ENCODE measurements at regions not wholly inside any gene's neighbourhood (a gene's known extent, or its start where the extent isn't known, plus 50 kb on each side); places are given as distances from the start of the nearest gene placed in this dataset.

DNA sequence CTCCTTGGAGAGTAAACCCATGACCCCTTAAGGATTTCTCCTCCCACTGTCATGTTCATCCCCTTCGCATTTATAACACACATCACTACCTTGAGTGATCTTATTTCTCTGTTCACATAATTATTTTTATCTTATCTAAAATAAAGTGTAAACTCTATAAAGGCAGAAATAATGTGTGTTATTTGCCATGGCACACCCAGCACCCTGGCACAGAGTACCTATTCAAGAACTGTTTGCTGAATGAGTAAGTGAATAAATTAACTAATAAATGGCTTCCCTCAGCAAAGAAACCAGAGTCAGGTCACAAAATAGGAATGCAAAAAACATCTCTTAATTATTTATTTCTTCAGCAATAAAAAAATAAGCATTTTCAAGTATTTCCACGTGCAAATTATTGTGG lies 330.3 kb upstream of the GHITM start:
- no peak for DNase-seq

DNA sequence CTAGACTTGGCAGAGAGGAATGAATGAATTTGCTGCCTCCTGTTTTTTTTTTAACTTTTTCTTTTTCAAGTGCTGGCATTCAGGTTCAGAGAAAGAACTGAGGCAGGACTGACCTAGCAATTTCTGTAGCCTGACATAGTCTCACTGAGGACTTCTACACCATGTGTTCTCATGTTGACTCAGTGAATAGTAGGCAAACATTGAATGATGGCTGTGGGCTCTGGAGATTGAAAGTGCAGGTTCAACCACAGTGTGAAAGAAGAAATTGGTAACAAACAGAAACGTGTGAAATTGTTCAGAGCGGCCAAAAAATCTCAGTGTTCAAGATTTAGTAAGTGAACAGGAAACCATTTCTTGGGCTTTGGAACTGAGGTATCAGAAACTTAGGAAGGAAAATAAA lies 322.4 kb upstream of the GHITM start:
- DNase-seq = no peak

- no peak for DNase-seq
Measured at GRCh38 chr10:83817797-83818196, 321.5 kb upstream of the GHITM start.

DNA sequence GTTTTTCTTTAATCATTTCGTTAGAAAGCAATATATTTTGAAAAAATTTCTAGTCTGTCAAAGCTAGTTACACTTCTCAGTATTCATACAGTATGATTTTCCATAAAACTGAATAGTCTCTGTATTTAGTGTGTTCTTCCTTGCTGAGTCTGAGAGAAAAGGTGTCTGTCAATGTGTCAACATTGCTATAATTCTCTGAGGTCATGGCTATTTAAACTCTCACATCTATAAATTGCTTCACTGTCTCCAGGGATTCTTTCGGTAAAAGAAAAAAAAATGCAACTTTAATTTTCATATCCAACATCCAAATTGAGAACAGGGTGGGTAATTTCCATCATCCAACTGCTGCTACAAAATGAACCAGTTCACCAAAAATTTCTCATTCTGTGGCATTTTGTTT lies 319.7 kb upstream of the GHITM start:
- DNase-seq = no peak

GRCh38 chr10:83820033-83820432 lies 319.3 kb upstream of the GHITM start:
- DNase-seq = no peak

GRCh38 chr10:83824099-83824498 lies 315.2 kb upstream of the GHITM start:
- DNase-seq = no peak

- no peak for DNase-seq
Measured at GRCh38 chr10:83834096-83834495, 305.2 kb upstream of the GHITM start.

GRCh38 chr10:83835945-83836745 lies 303.2 kb upstream of the GHITM start:
- no peak for DNase-seq

- DNase-seq = no peak
Measured at GRCh38 chr10:83848677-83849076, 290.6 kb upstream of the GHITM start.

- no peak for DNase-seq
Measured at GRCh38 chr10:83849150-83849549, 290.2 kb upstream of the GHITM start.

DNA sequence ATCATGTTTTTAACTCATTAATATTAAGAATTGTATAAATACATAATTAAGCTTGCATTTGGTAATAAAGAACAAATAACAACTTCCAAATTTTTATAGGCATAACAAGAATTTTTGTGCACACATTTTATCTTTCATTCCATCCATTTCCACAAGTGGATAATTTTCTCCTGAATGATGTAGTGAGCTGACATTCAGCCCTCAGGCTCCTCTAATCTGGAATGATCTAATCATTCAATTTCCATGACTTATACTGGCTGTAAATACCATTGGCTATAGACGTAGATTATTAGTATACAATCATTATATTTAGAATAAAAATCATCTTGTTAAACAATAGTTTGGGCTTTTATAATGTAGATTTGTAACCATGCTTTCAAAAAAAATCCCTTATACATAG lies 287.2 kb upstream of the GHITM start:
- DNase-seq = no peak

GRCh38 chr10:83862723-83863122 lies 276.6 kb upstream of the GHITM start:
- no peak for DNase-seq

DNA sequence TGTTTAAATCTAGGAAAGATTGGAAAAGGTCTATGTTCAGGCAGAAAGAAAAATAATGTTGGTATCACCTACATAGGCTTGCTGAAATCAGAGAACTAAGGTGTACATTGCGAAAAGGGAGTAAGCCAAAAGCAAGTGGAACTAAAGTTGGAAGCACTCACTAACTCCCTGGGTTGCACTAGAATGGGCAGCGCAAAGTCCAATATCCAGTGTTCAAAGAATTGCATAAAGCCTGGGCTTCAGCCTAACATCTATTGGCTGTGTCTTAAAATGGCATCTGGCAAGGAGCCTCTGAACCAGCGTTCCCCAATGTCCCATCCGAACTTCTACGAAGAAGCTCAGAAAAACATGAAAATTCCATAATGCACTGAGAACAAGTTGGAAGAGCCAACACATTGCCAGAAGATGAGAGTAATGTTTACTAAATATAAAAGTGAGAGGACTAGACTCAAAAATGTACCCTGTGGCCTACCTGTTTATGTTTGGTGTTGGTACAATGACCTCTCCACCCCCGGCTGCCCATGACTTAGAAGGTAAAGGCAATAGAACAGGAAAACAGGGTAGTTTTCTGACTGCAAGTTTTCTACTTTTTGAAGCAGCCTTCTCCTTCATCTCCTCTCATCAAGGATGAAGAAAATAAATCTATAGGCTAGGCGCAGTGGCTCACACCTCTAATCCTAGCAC lies 275.9 kb upstream of the GHITM start:
- DNase-seq = no peak

GRCh38 chr10:83869898-83870297 lies 269.4 kb upstream of the GHITM start:
- no peak for DNase-seq

DNA sequence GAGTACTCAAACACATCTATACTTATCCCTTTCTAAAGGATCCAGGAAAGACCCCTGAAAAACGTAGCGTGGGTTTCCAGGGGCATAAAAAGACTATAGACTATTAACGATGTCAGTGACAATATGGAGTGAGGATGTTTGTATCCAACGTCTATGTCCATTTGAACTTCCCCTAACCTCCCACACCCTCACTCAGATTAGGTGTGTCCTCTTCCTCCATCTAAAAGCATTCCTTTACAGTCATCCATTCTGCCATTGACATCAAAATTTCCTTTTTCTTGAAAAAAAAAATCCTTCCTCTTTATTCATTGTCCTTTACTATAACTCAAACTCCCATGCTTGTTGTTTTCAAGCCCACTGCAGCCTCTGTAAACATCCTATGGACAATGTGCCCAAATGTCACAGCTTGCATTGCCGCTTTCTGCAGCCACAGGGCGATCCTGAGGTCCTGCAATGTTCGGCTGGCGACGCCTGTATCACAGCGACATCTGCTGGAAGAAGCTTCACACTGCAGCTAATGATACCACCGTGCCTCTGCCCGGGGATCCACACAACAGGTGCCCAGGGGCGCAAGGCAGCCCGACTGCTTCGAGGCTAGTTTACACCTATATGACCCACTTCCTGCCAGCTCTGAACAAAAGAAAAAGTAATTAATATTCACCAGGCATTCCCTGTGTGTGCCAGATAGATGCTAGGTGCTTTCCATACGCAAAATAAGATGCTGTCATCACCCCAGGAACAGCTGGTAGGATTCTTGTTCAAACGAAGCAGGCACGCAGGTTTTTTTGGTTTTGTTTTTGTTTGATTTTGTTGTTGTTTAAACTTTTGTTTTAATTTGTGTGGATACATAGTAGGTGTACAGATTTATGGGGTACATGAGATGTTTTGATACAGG lies 267.9 kb upstream of the GHITM start:
- DNase-seq = peak; percentile 63

- DNase-seq = no peak
Measured at GRCh38 chr10:83880252-83880791, 259.0 kb upstream of the GHITM start.

- DNase-seq = peak; percentile 26
Measured at GRCh38 chr10:83881661-83882060, 257.6 kb upstream of the GHITM start.

GRCh38 chr10:83886871-83887270 lies 252.4 kb upstream of the GHITM start:
- DNase-seq = no peak

- DNase-seq = no peak
Measured at GRCh38 chr10:83892737-83893136, 246.6 kb upstream of the GHITM start.

GRCh38 chr10:83896219-83896618 lies 243.1 kb upstream of the GHITM start:
- no peak for DNase-seq

DNA sequence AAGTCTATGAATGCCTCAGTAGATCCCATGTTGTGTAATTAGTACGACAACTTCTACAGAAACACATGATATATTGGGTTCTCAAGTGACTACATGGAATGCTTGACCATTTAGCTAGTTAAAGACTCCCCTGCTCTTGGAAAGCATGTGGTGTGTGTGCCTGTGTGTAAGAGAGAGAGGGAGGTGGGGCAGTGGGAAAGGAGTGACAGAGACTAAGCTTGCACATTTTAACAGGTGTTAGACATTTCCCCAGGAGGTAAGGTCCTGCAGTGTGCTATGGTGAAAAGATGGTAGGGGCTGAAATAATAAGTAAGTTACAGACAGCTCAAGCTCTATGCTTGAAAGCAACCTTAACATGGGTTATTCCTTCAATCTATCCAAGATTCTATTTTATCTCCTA lies 241.7 kb upstream of the GHITM start:
- no peak for DNase-seq

DNA sequence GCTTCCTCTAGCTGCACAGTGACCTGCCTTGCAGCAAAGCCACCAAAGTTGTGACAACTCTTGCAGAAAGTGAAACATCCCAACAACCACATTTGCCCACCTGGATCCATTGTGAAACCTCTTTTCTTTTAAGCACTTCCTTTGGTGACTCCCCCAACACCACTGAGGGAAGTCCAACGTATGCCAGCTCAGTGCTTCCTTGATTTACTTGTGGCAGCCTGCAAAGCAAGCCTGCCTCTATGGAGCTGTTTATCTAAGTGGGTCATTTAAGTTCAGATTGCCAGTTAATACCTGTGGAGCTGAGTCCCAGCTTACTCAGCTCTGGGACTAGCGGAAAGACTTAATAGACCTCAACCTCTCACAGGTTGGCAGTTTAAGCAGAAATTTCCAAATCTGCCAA lies 230.8 kb upstream of the GHITM start:
- no peak for DNase-seq

DNA sequence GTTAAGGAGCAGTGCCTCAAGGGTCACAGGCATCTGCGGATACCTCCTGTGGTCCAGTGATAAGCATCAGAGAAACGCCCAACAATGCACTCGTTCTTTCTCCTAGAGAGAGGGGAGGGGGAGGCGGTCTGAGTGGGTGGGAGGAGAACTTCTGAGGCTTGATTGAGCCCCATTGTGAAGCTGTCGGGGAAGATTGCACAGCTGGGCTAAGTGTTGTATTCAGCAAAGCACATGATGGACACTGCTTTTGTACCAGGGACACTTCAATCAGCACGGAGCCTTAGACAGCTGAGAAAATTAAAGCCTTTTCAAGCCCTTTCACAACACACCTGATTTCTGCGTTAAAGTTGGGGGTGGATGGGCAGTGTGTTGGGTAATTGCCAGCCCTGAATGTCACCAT lies 230.3 kb upstream of the GHITM start:
- DNase-seq = no peak
